Astrocyte (in vitro differentiated cells and primary cell): ENCODE measurements at regions not wholly inside any gene's neighbourhood (a gene's known extent, or its start where the extent isn't known, plus 50 kb on each side); places are given as distances from the start of the nearest gene placed in this dataset.

ENCODE experiments used
- DNase-seq: peaks from one replicate; pipeline ENCODE4 v3.0.0-alpha.2; 2010; ENCODE audit warnings: low read depth
- FAIRE-seq: peaks from 2 replicates; lab custom pipeline; 2011; peaks lifted over from hg19 to GRCh38; lab: Jason Lieb, UNC
- H2AFZ ChIP-seq: 2 replicates; pipeline ENCODE4 v1.6.0; 2012; ENCODE audit warnings: low read depth, low read length, inconsistent platforms
- H3K27ac ChIP-seq: 2 replicates; pipeline ENCODE4 v1.5.1; 2011; ENCODE audit warnings: low read depth, low read length, inconsistent platforms
- H3K27me3 ChIP-seq: 2 replicates; pipeline ENCODE4 v1.6.0; 2011; ENCODE audit warnings: low read length, inconsistent platforms; ENCODE audit not compliant: insufficient read depth
- H3K36me3 ChIP-seq: 2 replicates; pipeline ENCODE4 v1.5.1; 2011; ENCODE audit warnings: low read length, inconsistent platforms; ENCODE audit not compliant: insufficient read depth
- H3K4me1 ChIP-seq: 2 replicates; pipeline ENCODE4 v1.5.1; 2011; ENCODE audit warnings: low read length, inconsistent platforms; ENCODE audit not compliant: insufficient read depth
- H3K4me2 ChIP-seq: 2 replicates; pipeline ENCODE4 v1.6.0; 2012; ENCODE audit warnings: low read length, inconsistent platforms
- H3K4me3 ChIP-seq: 2 replicates; pipeline ENCODE4 v1.5.1; 2011; ENCODE audit warnings: low read depth, mild to moderate bottlenecking, low read length, inconsistent platforms; ENCODE audit not compliant: insufficient read depth
- H3K79me2 ChIP-seq: 2 replicates; pipeline ENCODE4 v1.6.0; 2012; ENCODE audit warnings: mild to moderate bottlenecking, low read length, inconsistent platforms; ENCODE audit not compliant: insufficient read depth
- H3K9ac ChIP-seq: 2 replicates; pipeline ENCODE4 v1.6.0; 2012; ENCODE audit warnings: mild to moderate bottlenecking, low read length, inconsistent platforms
- H3K9me3 ChIP-seq: 2 replicates; pipeline ENCODE4 v1.5.1; 2012; ENCODE audit warnings: low read depth, mild to moderate bottlenecking, low read length, inconsistent platforms; ENCODE audit not compliant: insufficient read depth
- H4K20me1 ChIP-seq: 2 replicates; pipeline ENCODE4 v1.6.0; 2012; ENCODE audit warnings: low read length, inconsistent platforms; ENCODE audit not compliant: insufficient read depth
- H3K27ac Mint-ChIP-seq: one replicate; pipeline ENCODE4 v1.8.0; 2021; ENCODE audit warnings: mild to moderate bottlenecking, mixed read lengths; ENCODE audit not compliant: unreplicated experiment
- H3K27me3 Mint-ChIP-seq: one replicate; pipeline ENCODE4 v1.8.0; 2021; ENCODE audit warnings: low read depth, mixed read lengths; ENCODE audit not compliant: unreplicated experiment
- H3K36me3 Mint-ChIP-seq: one replicate; pipeline ENCODE4 v1.8.0; 2021; ENCODE audit warnings: low read depth, mixed read lengths; ENCODE audit not compliant: unreplicated experiment
- H3K4me1 Mint-ChIP-seq: one replicate; pipeline ENCODE4 v1.8.0; 2021; ENCODE audit warnings: low read depth, mixed read lengths; ENCODE audit not compliant: unreplicated experiment
- H3K4me3 Mint-ChIP-seq: one replicate; pipeline ENCODE4 v1.8.0; 2021; ENCODE audit warnings: mild to moderate bottlenecking, moderate library complexity, mixed read lengths; ENCODE audit not compliant: unreplicated experiment
- H3K9me3 Mint-ChIP-seq: one replicate; pipeline ENCODE4 v1.8.0; 2021; ENCODE audit warnings: mild to moderate bottlenecking, mixed read lengths; ENCODE audit not compliant: unreplicated experiment
- CTCF ChIP-seq: IDR thresholded peaks from 2 replicates; pipeline ENCODE4 v1.5.1; 2011; ENCODE audit warnings: low read depth, mild to moderate bottlenecking, inconsistent platforms, low read length, moderate library complexity; ENCODE audit not compliant: insufficient read depth
- EZH2 ChIP-seq: IDR thresholded peaks from 2 replicates; pipeline ENCODE4 v1.6.1; 2012; ENCODE audit warnings: mild to moderate bottlenecking, low read length, inconsistent platforms; ENCODE audit not compliant: insufficient read depth

DNA sequence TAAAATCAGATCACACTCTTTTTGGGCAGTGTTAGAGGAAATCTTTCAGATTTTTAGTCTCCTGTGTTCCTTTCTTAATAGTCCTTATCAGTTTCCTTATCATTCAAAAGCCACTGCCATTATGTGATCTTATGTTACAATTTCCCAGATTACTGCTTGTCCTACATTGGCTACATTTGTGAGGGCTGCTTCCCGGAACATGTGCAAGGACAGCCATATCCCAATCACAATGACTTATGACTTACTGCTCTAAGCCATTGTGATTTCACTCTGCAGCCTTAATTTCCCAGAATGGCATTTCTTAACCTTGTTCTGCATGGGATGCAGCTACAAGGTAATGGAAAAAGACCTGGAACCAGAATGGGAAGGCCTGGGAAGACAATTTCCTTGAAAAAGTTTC lies 125.1 kb upstream of the PPP2R3A start:
- H3K27me3 ChIP-seq = no peaks in the 10 kb centered on the region
- H3K4me3 Mint-ChIP-seq = no peak overlapping the region
- H3K27me3 Mint-ChIP-seq = peaks cover 9% of the 10 kb centered on the region
- no peak overlapping the region for H3K9ac ChIP-seq
- H3K36me3 ChIP-seq = no peaks in the 10 kb centered on the region
- H3K4me1 Mint-ChIP-seq = no peaks in the 10 kb centered on the region
- H3K36me3 Mint-ChIP-seq = no peaks in the 10 kb centered on the region
- H3K4me1 ChIP-seq = no peaks in the 10 kb centered on the region
- no peaks in the 10 kb centered on the region for H3K9me3 Mint-ChIP-seq
- TF ChIP-seq EZH2 = no peak
- TF ChIP-seq CTCF = no peak
- H3K27ac Mint-ChIP-seq = no peak overlapping the region
- no peaks in the 10 kb centered on the region for H3K9me3 ChIP-seq
- no peaks in the 10 kb centered on the region for H3K79me2 ChIP-seq
- no peak overlapping the region for H3K4me2 ChIP-seq
- H4K20me1 ChIP-seq = no peaks in the 10 kb centered on the region
- no peak overlapping the region for H3K4me3 ChIP-seq
- H2AFZ ChIP-seq = no peak overlapping the region
- H3K27ac ChIP-seq = no peak overlapping the region
- DNase-seq = no peak
- no peak for FAIRE-seq

DNA sequence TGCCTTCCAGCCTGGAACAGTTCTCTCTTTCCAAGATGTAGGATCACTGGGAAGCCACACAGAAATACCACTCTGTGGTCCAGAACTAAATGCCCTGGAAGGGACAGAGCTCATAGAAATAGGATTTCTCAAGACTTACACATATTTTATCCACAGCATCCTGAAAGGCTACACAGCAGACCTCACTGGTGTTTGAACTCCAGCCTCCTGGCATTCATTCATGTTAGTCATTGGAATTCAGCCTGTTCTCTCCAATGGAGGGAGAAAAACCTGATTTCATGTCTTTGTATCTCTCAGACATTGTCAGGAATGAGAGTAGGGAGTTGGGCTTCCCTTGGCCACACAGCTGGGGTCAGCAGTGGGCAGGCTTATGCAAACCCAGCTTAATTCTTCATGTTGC lies 121.1 kb upstream of the PPP2R3A start:
- H3K4me3 Mint-ChIP-seq = no peak overlapping the region
- no peaks in the 10 kb centered on the region for H3K9me3 ChIP-seq
- no peaks in the 10 kb centered on the region for H3K27me3 ChIP-seq
- H3K4me1 Mint-ChIP-seq = no peaks in the 10 kb centered on the region
- no peak overlapping the region for H3K4me2 ChIP-seq
- H3K36me3 Mint-ChIP-seq = no peaks in the 10 kb centered on the region
- TF ChIP-seq CTCF (no peak), EZH2 (no peak)
- no peaks in the 10 kb centered on the region for H3K36me3 ChIP-seq
- no peak overlapping the region for H3K27ac ChIP-seq
- H3K27ac Mint-ChIP-seq = no peak overlapping the region
- peaks cover 3% of the 10 kb centered on the region for H3K9me3 Mint-ChIP-seq
- H4K20me1 ChIP-seq = no peaks in the 10 kb centered on the region
- no peaks in the 10 kb centered on the region for H3K79me2 ChIP-seq
- no peak for FAIRE-seq
- no peaks in the 10 kb centered on the region for H3K4me1 ChIP-seq
- DNase-seq = peak; percentile 58
- no peak overlapping the region for H3K9ac ChIP-seq
- no peak overlapping the region for H3K4me3 ChIP-seq
- no peak overlapping the region for H2AFZ ChIP-seq
- H3K27me3 Mint-ChIP-seq = peaks cover 7% of the 10 kb centered on the region

GRCh38 chr3:135848051-135848450 lies 117.5 kb upstream of the PPP2R3A start:
- Mint-ChIP-seq H3K9me3 (peaks cover 3% of the 10 kb centered on the region), H3K27me3 (no peaks in the 10 kb centered on the region), H3K4me1 (peaks cover 9% of the 10 kb centered on the region), H3K36me3 (no peaks in the 10 kb centered on the region), H3K4me3 (no peak overlapping the region), H3K27ac (no peak overlapping the region)
- FAIRE-seq (no peak), DNase-seq (no peak)
- H3K36me3 ChIP-seq = no peaks in the 10 kb centered on the region
- no peaks in the 10 kb centered on the region for H3K9me3 ChIP-seq
- no peak overlapping the region for H2AFZ ChIP-seq
- peaks cover 8% of the 10 kb centered on the region for H3K4me1 ChIP-seq
- H3K27ac ChIP-seq = no peak overlapping the region
- no peak overlapping the region for H3K9ac ChIP-seq
- H3K79me2 ChIP-seq = no peaks in the 10 kb centered on the region
- H4K20me1 ChIP-seq = no peaks in the 10 kb centered on the region
- no peak for TF ChIP-seq EZH2
- H3K27me3 ChIP-seq = no peaks in the 10 kb centered on the region
- no peak overlapping the region for H3K4me3 ChIP-seq
- H3K4me2 ChIP-seq = no peak overlapping the region
